ENCODE measurements at regions not wholly inside any gene's neighbourhood (a gene's known extent, or its start where the extent isn't known, plus 50 kb on each side); places are given as distances from the start of the nearest gene placed in this dataset.

- DNase-seq (ENCODE audit: low read depth, low spot score) (no peak), ATAC-seq (no peak)
- no peak overlapping the region for H3K27ac ChIP-seq (ENCODE audit: low read depth, low read length)
- H3K9me3 ChIP-seq (ENCODE audit: control insufficient read depth in 1 of 2, insufficient read depth in 1 of 2, low read depth in 1 of 2, low read length in 2 of 2) = peaks cover 0 to 8% of the 10 kb centered on the region in 2 experiments; a peak in 1 of 4 replicates
- ChIA-PET POLR2A (no interaction called here), CTCF (no interaction called here), RAD21 (ENCODE audit: low non-redundant PET in 1 of 2, low total read pairs in 2 of 2, uncharacterized antibody in 2 of 2, unreplicated experiment in 2 of 2) (no interaction called here)
- H3K27me3 ChIP-seq (ENCODE audit: insufficient read depth, low read length) = no peaks in the 10 kb centered on the region
- peaks cover 7 to 8% of the 10 kb centered on the region in 2 experiments; a peak in 3 of 4 replicates for H3K4me1 ChIP-seq (ENCODE audit: control insufficient read depth in 1 of 2, insufficient read depth in 2 of 2, low read length in 2 of 2)
- no peak overlapping the region for H3K4me3 ChIP-seq (replicated peaks in 1 of 2; ENCODE audit: low read depth in 1 of 2, low read length in 2 of 2)
- BruUV-seq (replicated peaks) = no TSS peak
- H4K20me1 ChIP-seq (ENCODE audit: insufficient read depth) = no peaks in the 10 kb centered on the region
- H3K36me3 ChIP-seq (ENCODE audit: control insufficient read depth in 1 of 2, insufficient read depth in 2 of 2, low read length in 2 of 2) = no peaks in the 10 kb centered on the region
- H3K9ac ChIP-seq (ENCODE audit: low read length) = no peak overlapping the region
- no peak for TF ChIP-seq TCF7L2 (IDR thresholded peaks at IDR 0.05; ENCODE audit: borderline replicate concordance, extremely low read depth, insufficient read depth, insufficient read length)
- TF ChIP-seq SIN3A (IDR thresholded peaks at IDR 0.05; ENCODE audit: low read depth) = no peak
- H2AFZ ChIP-seq (ENCODE audit: low read depth, low read length, poor library complexity, severe bottlenecking) = no peak overlapping the region
- no peaks in the 10 kb centered on the region for H3K9me2 ChIP-seq (ENCODE audit: insufficient read depth)
- intact Hi-C loops (cut with micrococcal nuclease) = no loop called here
- H3K4me2 ChIP-seq (ENCODE audit: low read length) = no peak overlapping the region
- no peaks in the 10 kb centered on the region for H3K79me2 ChIP-seq (ENCODE audit: insufficient read depth, low read length)
Observed at GRCh38 chr3:194054016-194054415, 81.9 kb upstream of the HES1 start.

GRCh38 chr3:194054540-194054939, 81.4 kb upstream of the HES1 start:
- Histone ChIP-seq H2AFZ (ENCODE audit: low read depth, low read length, poor library complexity, severe bottlenecking) (no peak overlapping the region), H3K4me1 (ENCODE audit: control insufficient read depth in 1 of 2, insufficient read depth in 2 of 2, low read length in 2 of 2) (peaks cover 7 to 8% of the 10 kb centered on the region in 2 experiments; a peak in 3 of 4 replicates), H3K79me2 (ENCODE audit: insufficient read depth, low read length) (no peaks in the 10 kb centered on the region), H3K4me3 (replicated peaks in 1 of 2; ENCODE audit: low read depth in 1 of 2, low read length in 2 of 2) (no peak overlapping the region), H3K27me3 (ENCODE audit: insufficient read depth, low read length) (no peaks in the 10 kb centered on the region), H3K36me3 (ENCODE audit: control insufficient read depth in 1 of 2, insufficient read depth in 2 of 2, low read length in 2 of 2) (no peaks in the 10 kb centered on the region), H3K27ac (ENCODE audit: low read depth, low read length) (no peak overlapping the region), H4K20me1 (ENCODE audit: insufficient read depth) (no peaks in the 10 kb centered on the region), H3K9ac (ENCODE audit: low read length) (no peak overlapping the region), H3K9me3 (ENCODE audit: control insufficient read depth in 1 of 2, insufficient read depth in 1 of 2, low read depth in 1 of 2, low read length in 2 of 2) (peaks cover 0 to 8% of the 10 kb centered on the region in 2 experiments; a peak in 1 of 4 replicates), H3K4me2 (ENCODE audit: low read length) (no peak overlapping the region), H3K9me2 (ENCODE audit: insufficient read depth) (no peaks in the 10 kb centered on the region)
- intact Hi-C loops (cut with micrococcal nuclease) = no loop called here
- POLR2A ChIA-PET = interaction anchor here (1.1 kb wide), 1 partner anchor 87 kb away, joined by 3 read pairs; no protein-coding TSS in a partner anchor
- RAD21 ChIA-PET (ENCODE audit: low non-redundant PET in 1 of 2, low total read pairs in 2 of 2, uncharacterized antibody in 2 of 2, unreplicated experiment in 2 of 2) = no interaction called here
- BruUV-seq (replicated peaks) = no TSS peak
- ATAC-seq (no peak), DNase-seq (ENCODE audit: low read depth, low spot score) (no peak)
- no peak for TF ChIP-seq ZBTB33 (IDR thresholded peaks at IDR 0.05; ENCODE audit: extremely low read depth, insufficient replicate concordance, low read length)
- no peak for TF ChIP-seq EZH2phosphoT487 (IDR thresholded peaks at IDR 0.05; ENCODE audit: borderline replicate concordance)
- TF ChIP-seq CBX3 (IDR thresholded peaks at IDR 0.05; ENCODE audit: low read depth) = no peak
- TF ChIP-seq YY1 (IDR thresholded peaks at IDR 0.05; ENCODE audit: extremely low read depth, insufficient replicate concordance, low read depth, low read length) = no peak
- TF ChIP-seq SP1 (IDR thresholded peaks at IDR 0.05; ENCODE audit: low read depth) = no peak
- TF ChIP-seq SRF (IDR thresholded peaks at IDR 0.05; ENCODE audit: low read depth) = no peak
- no peak for TF ChIP-seq ATF3 (IDR thresholded peaks at IDR 0.05)
- TF ChIP-seq POLR2AphosphoS5 (IDR thresholded peaks at IDR 0.05; ENCODE audit: low read depth, low read length) = no peak
- CTCF ChIA-PET = no interaction called here
